Tibial artery (tissue), 4 donors: ENCODE measurements at regions not wholly inside any gene's neighbourhood (a gene's known extent, or its start where the extent isn't known, plus 50 kb on each side); places are given as distances from the start of the nearest gene placed in this dataset.

ENCODE experiments used
- DNase-seq, 2 donors: peaks; one replicate each; pipeline ENCODE4 v3.0.0-alpha.2; 2019
- H3K27ac ChIP-seq, 2 donors: fragments of 200-600 bp; sonication (generic) in 1 of 2; 1 replicate in 1 of 2; 2 replicates in 1 of 2; pipeline ENCODE4 v1.5.1; 2018 to 2019; ENCODE audit warnings: mild to moderate bottlenecking in 1 of 2
- H3K27me3 ChIP-seq, 2 donors: fragments of 200-600 bp; sonication (generic) in 1 of 2; one replicate each; pipeline versions ENCODE4 v1.5.1 to v1.6.0; 2016 to 2019
- H3K36me3 ChIP-seq, 3 donors: fragments of 200-600 bp; sonication (generic) in 2 of 3; one replicate each; pipeline ENCODE4 v1.5.1; 2016 to 2019; ENCODE audit warnings: mild to moderate bottlenecking in 2 of 3
- H3K4me1 ChIP-seq, 4 donors: fragments of 200-600 bp; sonication (generic) in 2 of 4; 1 replicate in 3 of 4; 2 replicates in 1 of 4; pipeline ENCODE4 v1.5.1; 2016 to 2019
- H3K4me3 ChIP-seq, 2 donors: fragments of 200-600 bp; sonication (generic) in 1 of 2; 1 replicate in 1 of 2; 2 replicates in 1 of 2; pipeline ENCODE4 v1.5.1; 2018 to 2019; ENCODE audit warnings: mild to moderate bottlenecking in 2 of 2
- H3K9me3 ChIP-seq, 3 donors: fragments of 200-600 bp; sonication (generic) in 1 of 3; one replicate each; pipeline ENCODE4 v1.5.1; 2016 to 2019
- CTCF ChIP-seq, 2 experiments: fragments of 200-600 bp in 1 of 2; fragments of 450-650 bp in 1 of 2; IDR thresholded peaks; one replicate each; pipeline ENCODE4 v1.5.1; 2017 to 2019; ENCODE audit warnings: antibody characterized with exemption in 2 of 2, mild to moderate bottlenecking in 1 of 2, moderate library complexity in 1 of 2
- intact Hi-C: fragments of 100-400 bp; cut with DNase I; formaldehyde crosslinking; loops from one replicate; pipeline ENCODE4 v1.15.0; 2023; ENCODE audit warnings: low total_unique reads

- no peak for TF ChIP-seq CTCF (IDR thresholded peaks at IDR 0.05)
- Histone ChIP-seq H3K4me3 (no peak overlapping the region), H3K27ac (no peak overlapping the region), H3K9me3 (no peaks in the 10 kb centered on the region), H3K4me1 (no peaks in the 10 kb centered on the region), H3K36me3 (no peaks in the 10 kb centered on the region), H3K27me3 (no peaks in the 10 kb centered on the region)
- DNase-seq = no peak
- intact Hi-C loops = no loop called here
Measured at GRCh38 chr14:30330445-30330844, 228.5 kb upstream of the G2E3 start.

DNA sequence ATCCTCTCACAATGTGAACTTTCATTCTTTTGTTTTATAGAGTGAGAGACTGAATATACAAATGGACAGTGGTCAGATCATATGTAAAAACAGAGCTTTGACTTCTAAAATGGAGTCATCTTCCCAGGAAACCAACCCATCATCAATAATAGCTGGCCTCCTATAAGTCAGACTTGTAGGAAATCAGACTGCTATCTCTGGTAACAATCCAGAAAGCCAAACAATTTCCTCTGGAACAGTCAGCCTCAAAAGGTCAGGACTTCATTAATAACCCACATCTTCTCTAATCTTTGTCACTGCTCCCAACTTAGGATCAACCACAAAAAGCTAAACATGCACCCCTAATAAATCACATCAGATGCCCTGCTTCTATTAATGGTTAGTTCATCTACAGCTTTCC, 227.9 kb upstream of the G2E3 start:
- H3K4me1 ChIP-seq = no peaks in the 10 kb centered on the region
- H3K9me3 ChIP-seq = no peaks in the 10 kb centered on the region
- no peaks in the 10 kb centered on the region for H3K36me3 ChIP-seq
- H3K27ac ChIP-seq = no peak overlapping the region
- intact Hi-C loops = no loop called here
- no peak for DNase-seq
- H3K27me3 ChIP-seq = no peaks in the 10 kb centered on the region
- no peak overlapping the region for H3K4me3 ChIP-seq
- no peak for TF ChIP-seq CTCF (IDR thresholded peaks at IDR 0.05)

GRCh38 chr14:30332374-30332773, 226.6 kb upstream of the G2E3 start:
- no peak overlapping the region for H3K27ac ChIP-seq
- H3K4me3 ChIP-seq = no peak overlapping the region
- H3K27me3 ChIP-seq = no peaks in the 10 kb centered on the region
- H3K36me3 ChIP-seq = no peaks in the 10 kb centered on the region
- intact Hi-C loops = no loop called here
- no peaks in the 10 kb centered on the region for H3K4me1 ChIP-seq
- no peaks in the 10 kb centered on the region for H3K9me3 ChIP-seq
- TF ChIP-seq CTCF (IDR thresholded peaks at IDR 0.05) = no peak
- no peak for DNase-seq

GRCh38 chr14:30333934-30334333, 225.0 kb upstream of the G2E3 start:
- H3K4me1 ChIP-seq = no peaks in the 10 kb centered on the region
- intact Hi-C loops = no loop called here
- no peak for DNase-seq
- H3K36me3 ChIP-seq = no peaks in the 10 kb centered on the region
- no peaks in the 10 kb centered on the region for H3K27me3 ChIP-seq
- H3K9me3 ChIP-seq = no peaks in the 10 kb centered on the region
- no peak for TF ChIP-seq CTCF (IDR thresholded peaks at IDR 0.05)
- H3K27ac ChIP-seq = no peak overlapping the region
- no peak overlapping the region for H3K4me3 ChIP-seq

- no peak for TF ChIP-seq CTCF (IDR thresholded peaks at IDR 0.05)
- Histone ChIP-seq H3K27me3 (no peaks in the 10 kb centered on the region), H3K4me3 (no peak overlapping the region)
Measured at GRCh38 chr14:30337456-30337855, 221.5 kb upstream of the G2E3 start.

GRCh38 chr14:30339311-30339901, 219.6 kb upstream of the G2E3 start:
- Histone ChIP-seq H3K36me3 (no peaks in the 10 kb centered on the region), H3K27ac (no peak overlapping the region), H3K4me3 (no peak overlapping the region), H3K27me3 (no peaks in the 10 kb centered on the region), H3K9me3 (no peaks in the 10 kb centered on the region), H3K4me1 (no peaks in the 10 kb centered on the region)
- DNase-seq = no peak
- intact Hi-C loops = no loop called here
- no peak for TF ChIP-seq CTCF (IDR thresholded peaks at IDR 0.05)

More at GRCh38 chr14:30337456-30337855, 221.5 kb upstream of the G2E3 start:
- H3K27ac ChIP-seq = no peak overlapping the region
- no peaks in the 10 kb centered on the region for H3K9me3 ChIP-seq
- intact Hi-C loops = no loop called here
- no peak for DNase-seq
- H3K36me3 ChIP-seq = no peaks in the 10 kb centered on the region
- H3K4me1 ChIP-seq = no peaks in the 10 kb centered on the region
